ENCODE measurements at regions not wholly inside any gene's neighbourhood (a gene's known extent, or its start where the extent isn't known, plus 50 kb on each side); places are given as distances from the start of the nearest gene placed in this dataset.
"Not testable (repeated sequence)": the region's sequence is repeated elsewhere in the genome, so short reads cannot be mapped to it uniquely, and the experiment has no call there.

GRCh38 chr9:42239445-42240260 lies 56.2 kb downstream of the SPATA31A6 start:
- not testable (repeated sequence) for DNase-seq; H3K79me2 ChIP-seq (ENCODE audit: low read length); H3K9me3 ChIP-seq (ENCODE audit: low read length); H3K9ac ChIP-seq (ENCODE audit: low read length); H3K9me2 ChIP-seq (replicated peaks; ENCODE audit: insufficient read depth, low read length); H3K4me2 ChIP-seq (ENCODE audit: low read depth, low read length, poor library complexity, severe bottlenecking); H3K4me3 ChIP-seq (ENCODE audit: low read length); H4K20me1 ChIP-seq (ENCODE audit: insufficient read depth, low read depth, low read length); H3K27ac ChIP-seq (ENCODE audit: low read length); H2AFZ ChIP-seq (ENCODE audit: low read length); H3K4me1 ChIP-seq (ENCODE audit: low read length); H3K36me3 ChIP-seq (ENCODE audit: insufficient read depth, low read length); H3K27me3 ChIP-seq (ENCODE audit: low read length)

- H3K4me2 ChIP-seq (ENCODE audit: low read depth, low read length, poor library complexity, severe bottlenecking); H3K36me3 ChIP-seq (ENCODE audit: insufficient read depth, low read length); H3K79me2 ChIP-seq (ENCODE audit: low read length); H3K9me3 ChIP-seq (ENCODE audit: low read length); H3K4me1 ChIP-seq (ENCODE audit: low read length); H3K4me3 ChIP-seq (ENCODE audit: low read length); H3K9ac ChIP-seq (ENCODE audit: low read length); H3K9me2 ChIP-seq (replicated peaks; ENCODE audit: insufficient read depth, low read length); H2AFZ ChIP-seq (ENCODE audit: low read length); DNase-seq; H4K20me1 ChIP-seq (ENCODE audit: insufficient read depth, low read depth, low read length); H3K27ac ChIP-seq (ENCODE audit: low read length); H3K27me3 ChIP-seq (ENCODE audit: low read length): not testable (repeated sequence)
Observed at GRCh38 chr9:42240261-42240579, 56.8 kb downstream of the SPATA31A6 start.

GRCh38 chr9:42243211-42243610 lies 59.8 kb downstream of the SPATA31A6 start:
- H3K27ac ChIP-seq (ENCODE audit: low read length); H3K27me3 ChIP-seq (ENCODE audit: low read length); H3K4me1 ChIP-seq (ENCODE audit: low read length); DNase-seq; H3K4me3 ChIP-seq (ENCODE audit: low read length); H3K9ac ChIP-seq (ENCODE audit: low read length); H4K20me1 ChIP-seq (ENCODE audit: insufficient read depth, low read depth, low read length); H3K9me2 ChIP-seq (replicated peaks; ENCODE audit: insufficient read depth, low read length); H3K36me3 ChIP-seq (ENCODE audit: insufficient read depth, low read length); H3K79me2 ChIP-seq (ENCODE audit: low read length); H3K9me3 ChIP-seq (ENCODE audit: low read length); H3K4me2 ChIP-seq (ENCODE audit: low read depth, low read length, poor library complexity, severe bottlenecking); H2AFZ ChIP-seq (ENCODE audit: low read length): not testable (repeated sequence)

- not testable (repeated sequence) for H3K27me3 ChIP-seq (ENCODE audit: low read length); H3K27ac ChIP-seq (ENCODE audit: low read length); H2AFZ ChIP-seq (ENCODE audit: low read length); H3K36me3 ChIP-seq (ENCODE audit: insufficient read depth, low read length); H3K9ac ChIP-seq (ENCODE audit: low read length); H3K4me3 ChIP-seq (ENCODE audit: low read length); H3K9me3 ChIP-seq (ENCODE audit: low read length); H4K20me1 ChIP-seq (ENCODE audit: insufficient read depth, low read depth, low read length); H3K9me2 ChIP-seq (replicated peaks; ENCODE audit: insufficient read depth, low read length); H3K4me2 ChIP-seq (ENCODE audit: low read depth, low read length, poor library complexity, severe bottlenecking); H3K4me1 ChIP-seq (ENCODE audit: low read length); H3K79me2 ChIP-seq (ENCODE audit: low read length); DNase-seq
Observed at GRCh38 chr9:42243822-42244221, 60.4 kb downstream of the SPATA31A6 start.

GRCh38 chr9:42268729-42269128 lies 85.3 kb downstream of the SPATA31A6 start:
- not testable (repeated sequence) for H3K9ac ChIP-seq (ENCODE audit: low read length); DNase-seq; H3K9me3 ChIP-seq (ENCODE audit: low read length); H3K27ac ChIP-seq (ENCODE audit: low read length); H3K36me3 ChIP-seq (ENCODE audit: insufficient read depth, low read length); H3K9me2 ChIP-seq (replicated peaks; ENCODE audit: insufficient read depth, low read length); H3K4me2 ChIP-seq (ENCODE audit: low read depth, low read length, poor library complexity, severe bottlenecking); H4K20me1 ChIP-seq (ENCODE audit: insufficient read depth, low read depth, low read length); H3K79me2 ChIP-seq (ENCODE audit: low read length); H2AFZ ChIP-seq (ENCODE audit: low read length); H3K4me3 ChIP-seq (ENCODE audit: low read length); H3K4me1 ChIP-seq (ENCODE audit: low read length); H3K27me3 ChIP-seq (ENCODE audit: low read length)

GRCh38 chr9:42269171-42269570 lies 85.7 kb downstream of the SPATA31A6 start:
- not testable (repeated sequence) for H3K9me3 ChIP-seq (ENCODE audit: low read length); H3K27ac ChIP-seq (ENCODE audit: low read length); H2AFZ ChIP-seq (ENCODE audit: low read length); DNase-seq; H3K4me2 ChIP-seq (ENCODE audit: low read depth, low read length, poor library complexity, severe bottlenecking); H4K20me1 ChIP-seq (ENCODE audit: insufficient read depth, low read depth, low read length); H3K9ac ChIP-seq (ENCODE audit: low read length); H3K36me3 ChIP-seq (ENCODE audit: insufficient read depth, low read length); H3K79me2 ChIP-seq (ENCODE audit: low read length); H3K4me1 ChIP-seq (ENCODE audit: low read length); H3K27me3 ChIP-seq (ENCODE audit: low read length); H3K4me3 ChIP-seq (ENCODE audit: low read length); H3K9me2 ChIP-seq (replicated peaks; ENCODE audit: insufficient read depth, low read length)

GRCh38 chr9:42273191-42273590 lies 89.7 kb downstream of the SPATA31A6 start:
- H4K20me1 ChIP-seq (ENCODE audit: insufficient read depth, low read depth, low read length); H3K4me2 ChIP-seq (ENCODE audit: low read depth, low read length, poor library complexity, severe bottlenecking); H3K27ac ChIP-seq (ENCODE audit: low read length); H3K9ac ChIP-seq (ENCODE audit: low read length); H3K79me2 ChIP-seq (ENCODE audit: low read length); H3K9me3 ChIP-seq (ENCODE audit: low read length); H3K9me2 ChIP-seq (replicated peaks; ENCODE audit: insufficient read depth, low read length); H3K4me1 ChIP-seq (ENCODE audit: low read length); H3K27me3 ChIP-seq (ENCODE audit: low read length); H2AFZ ChIP-seq (ENCODE audit: low read length); DNase-seq; H3K4me3 ChIP-seq (ENCODE audit: low read length); H3K36me3 ChIP-seq (ENCODE audit: insufficient read depth, low read length): not testable (repeated sequence)

- no peaks in the 10 kb centered on the region for H4K20me1 ChIP-seq (ENCODE audit: insufficient read depth, low read depth, low read length)
- H3K27ac ChIP-seq (ENCODE audit: low read length): no peak overlapping the region
- no peak overlapping the region for H3K4me2 ChIP-seq (ENCODE audit: low read depth, low read length, poor library complexity, severe bottlenecking)
- H3K79me2 ChIP-seq (ENCODE audit: low read length): no peaks in the 10 kb centered on the region
- no peaks in the 10 kb centered on the region for H3K4me1 ChIP-seq (ENCODE audit: low read length)
- H3K27me3 ChIP-seq (ENCODE audit: low read length): no peaks in the 10 kb centered on the region
- no peaks in the 10 kb centered on the region for H3K9me2 ChIP-seq (replicated peaks; ENCODE audit: insufficient read depth, low read length)
- H3K9me3 ChIP-seq (ENCODE audit: low read length): no peaks in the 10 kb centered on the region
- H3K9ac ChIP-seq (ENCODE audit: low read length): no peak overlapping the region
- no peak overlapping the region for H2AFZ ChIP-seq (ENCODE audit: low read length)
- no peaks in the 10 kb centered on the region for H3K36me3 ChIP-seq (ENCODE audit: insufficient read depth, low read length)
- DNase-seq: no peak
- H3K4me3 ChIP-seq (ENCODE audit: low read length): no peak overlapping the region
Observed at GRCh38 chr9:42275141-42275540, 91.7 kb downstream of the SPATA31A6 start.

Data from Karpas-422 (cell line).